Suprapubic skin (tissue), 4 donors: ENCODE measurements at regions not wholly inside any gene's neighbourhood (a gene's known extent, or its start where the extent isn't known, plus 50 kb on each side); places are given as distances from the start of the nearest gene placed in this dataset.

Experiments
- DNase-seq, 2 donors: peaks; one replicate each; pipeline ENCODE4 v3.0.0-alpha.2; 2019; ENCODE audit warnings: low spot score in 2 of 2
- H3K27ac ChIP-seq: fragments of 200-600 bp; sonication (generic); one replicate; pipeline ENCODE4 v1.5.1; 2019
- H3K27me3 ChIP-seq: fragments of 200-600 bp; sonication (generic); one replicate; pipeline ENCODE4 v1.5.1; 2019
- H3K36me3 ChIP-seq: fragments of 200-600 bp; sonication (generic); one replicate; pipeline ENCODE4 v1.5.1; 2019
- H3K4me1 ChIP-seq: fragments of 200-600 bp; sonication (generic); one replicate; pipeline ENCODE4 v1.5.1; 2019
- H3K4me3 ChIP-seq: fragments of 200-600 bp; sonication (generic); one replicate; pipeline ENCODE4 v1.5.1; 2019; ENCODE audit warnings: mild to moderate bottlenecking
- H3K9me3 ChIP-seq: fragments of 200-600 bp; sonication (generic); one replicate; pipeline ENCODE4 v1.5.1; 2019
- EP300 ChIP-seq: sonication (generic); formaldehyde crosslinking; IDR thresholded peaks from one replicate; pipeline ENCODE4 v1.6.1; 2017; ENCODE audit warnings: antibody characterized with exemption
- POLR2A ChIP-seq, 2 donors: fragments of 450-650 bp; IDR thresholded peaks; one replicate each; pipeline ENCODE4 v1.6.1; 2017; ENCODE audit warnings: antibody characterized with exemption in 2 of 2, mild to moderate bottlenecking in 2 of 2, moderate library complexity in 2 of 2
- POLR2AphosphoS5 ChIP-seq, 3 donors: sonication (generic); formaldehyde crosslinking; IDR thresholded peaks; one replicate each; pipeline ENCODE4 v1.6.1; 2017; ENCODE audit warnings: antibody characterized with exemption in 3 of 3
- WGBS: methylation state at CpG from one replicate; pipeline ENCODE4 v1.1.5; 2018; 5-methylcytosine and 5-hydroxymethylcytosine counted together
- TF ChIP-seq, protein P1 (sequence below), 2 donors: fragments of 200-600 bp in 1 of 2; fragments of 450-650 bp in 1 of 2; sonication (generic) in 1 of 2; IDR thresholded peaks; one replicate each; pipeline ENCODE4 v1.5.1; 2016 to 2019; ENCODE audit warnings: antibody characterized with exemption in 2 of 2, mild to moderate bottlenecking in 1 of 2, moderate library complexity in 1 of 2

- 69% methylated on average over 1 of the region's 1 CpG for WGBS
- Histone ChIP-seq H3K4me1 (no peaks in the 10 kb centered on the region), H3K27ac (no peak overlapping the region), H3K36me3 (no peaks in the 10 kb centered on the region), H3K27me3 (no peaks in the 10 kb centered on the region), H3K4me3 (no peak overlapping the region), H3K9me3 (no peaks in the 10 kb centered on the region)
- TF ChIP-seq POLR2A (IDR thresholded peaks at IDR 0.05): no peak
- TF ChIP-seq, protein P1, sequence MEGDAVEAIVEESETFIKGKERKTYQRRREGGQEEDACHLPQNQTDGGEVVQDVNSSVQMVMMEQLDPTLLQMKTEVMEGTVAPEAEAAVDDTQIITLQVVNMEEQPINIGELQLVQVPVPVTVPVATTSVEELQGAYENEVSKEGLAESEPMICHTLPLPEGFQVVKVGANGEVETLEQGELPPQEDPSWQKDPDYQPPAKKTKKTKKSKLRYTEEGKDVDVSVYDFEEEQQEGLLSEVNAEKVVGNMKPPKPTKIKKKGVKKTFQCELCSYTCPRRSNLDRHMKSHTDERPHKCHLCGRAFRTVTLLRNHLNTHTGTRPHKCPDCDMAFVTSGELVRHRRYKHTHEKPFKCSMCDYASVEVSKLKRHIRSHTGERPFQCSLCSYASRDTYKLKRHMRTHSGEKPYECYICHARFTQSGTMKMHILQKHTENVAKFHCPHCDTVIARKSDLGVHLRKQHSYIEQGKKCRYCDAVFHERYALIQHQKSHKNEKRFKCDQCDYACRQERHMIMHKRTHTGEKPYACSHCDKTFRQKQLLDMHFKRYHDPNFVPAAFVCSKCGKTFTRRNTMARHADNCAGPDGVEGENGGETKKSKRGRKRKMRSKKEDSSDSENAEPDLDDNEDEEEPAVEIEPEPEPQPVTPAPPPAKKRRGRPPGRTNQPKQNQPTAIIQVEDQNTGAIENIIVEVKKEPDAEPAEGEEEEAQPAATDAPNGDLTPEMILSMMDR (IDR thresholded peaks at IDR 0.05): no peak
- no peak for TF ChIP-seq POLR2AphosphoS5 (IDR thresholded peaks at IDR 0.05)
- no peak for TF ChIP-seq EP300
- DNase-seq: no peak
These were observed 465.6 kb upstream of the LINC00305 start for GRCh38 chr18:64614446-64614845.

DNA sequence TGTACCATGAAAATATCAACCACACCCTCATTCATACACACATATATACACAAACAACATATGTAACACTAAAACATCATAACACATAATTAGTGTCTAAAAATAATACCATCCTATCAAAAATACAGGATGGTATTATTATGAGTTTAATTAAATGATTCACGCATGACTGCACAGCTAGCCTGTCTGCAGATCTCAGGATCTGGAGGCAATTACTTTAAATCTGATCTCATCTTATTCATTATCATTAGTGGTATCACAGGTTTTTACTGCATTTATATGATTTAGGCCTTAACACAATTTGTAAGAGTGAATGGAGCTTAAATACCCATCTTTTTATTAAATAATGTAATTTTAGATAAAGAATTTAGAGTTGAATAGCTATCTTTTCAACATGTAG, 443.4 kb upstream of the LINC00305 start:
- DNase-seq: no peak
- no peak overlapping the region for H3K4me3 ChIP-seq
- no peak overlapping the region for H3K27ac ChIP-seq
- H3K9me3 ChIP-seq: no peaks in the 10 kb centered on the region
- no peak for TF ChIP-seq EP300
- H3K4me1 ChIP-seq: no peaks in the 10 kb centered on the region
- 90% methylated on average over 1 of the region's 1 CpG for WGBS
- no peaks in the 10 kb centered on the region for H3K36me3 ChIP-seq
- H3K27me3 ChIP-seq: no peaks in the 10 kb centered on the region

DNA sequence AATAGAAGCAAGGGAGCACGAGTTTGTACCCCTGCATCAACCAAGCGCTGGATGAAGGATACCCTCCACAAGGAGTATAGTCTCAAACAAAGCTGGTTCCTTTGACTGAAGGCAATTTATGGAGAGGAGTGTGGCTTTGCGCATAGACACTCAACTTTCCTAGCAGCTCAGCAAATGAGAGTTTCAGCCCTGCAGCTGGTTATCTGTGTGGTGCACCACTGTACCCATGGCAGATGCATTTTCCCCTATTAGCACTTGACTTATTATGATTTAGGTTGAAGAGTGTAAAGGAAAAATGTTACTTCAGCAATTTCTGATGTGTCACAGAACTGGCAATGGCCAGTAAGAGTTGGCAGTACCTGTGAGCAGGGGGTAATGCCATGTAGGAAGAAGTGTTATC, 440.1 kb upstream of the LINC00305 start:
- TF ChIP-seq, protein P1 (IDR thresholded peaks at IDR 0.05): no peak
- TF ChIP-seq POLR2A (IDR thresholded peaks at IDR 0.05): no peak
- TF ChIP-seq EP300: no peak
- no peak for TF ChIP-seq POLR2AphosphoS5 (IDR thresholded peaks at IDR 0.05)
- whole genome bisulfite sequencing: 78% methylated on average over 3 of the region's 3 CpGs
- DNase-seq: no peak
- H3K27me3 ChIP-seq: no peaks in the 10 kb centered on the region
- no peaks in the 10 kb centered on the region for H3K9me3 ChIP-seq
- no peaks in the 10 kb centered on the region for H3K36me3 ChIP-seq
- no peak overlapping the region for H3K4me3 ChIP-seq
- H3K4me1 ChIP-seq: no peaks in the 10 kb centered on the region
- no peak overlapping the region for H3K27ac ChIP-seq

- H3K36me3 ChIP-seq: no peaks in the 10 kb centered on the region
- H3K9me3 ChIP-seq: no peaks in the 10 kb centered on the region
- no peak overlapping the region for H3K27ac ChIP-seq
- TF ChIP-seq POLR2AphosphoS5 (IDR thresholded peaks at IDR 0.05) (no peak), EP300 (no peak), POLR2A (IDR thresholded peaks at IDR 0.05) (no peak)
- TF ChIP-seq, protein P1 (IDR thresholded peaks at IDR 0.05): no peak
- no peak for DNase-seq
- 85% methylated on average over 2 of the region's 2 CpGs for WGBS
- no peak overlapping the region for H3K4me3 ChIP-seq
- H3K4me1 ChIP-seq: no peaks in the 10 kb centered on the region
- no peaks in the 10 kb centered on the region for H3K27me3 ChIP-seq
These were observed 417.6 kb upstream of the LINC00305 start for GRCh38 chr18:64566456-64566855.

GRCh38 chr18:64562651-64563050, 413.8 kb upstream of the LINC00305 start:
- H3K27ac ChIP-seq: no peak overlapping the region
- DNase-seq: no peak
- no peaks in the 10 kb centered on the region for H3K9me3 ChIP-seq
- TF ChIP-seq POLR2A (IDR thresholded peaks at IDR 0.05) (no peak), POLR2AphosphoS5 (IDR thresholded peaks at IDR 0.05) (no peak)
- TF ChIP-seq, protein P1 (IDR thresholded peaks at IDR 0.05): no peak
- no peaks in the 10 kb centered on the region for H3K36me3 ChIP-seq
- H3K4me3 ChIP-seq: no peak overlapping the region
- no peaks in the 10 kb centered on the region for H3K27me3 ChIP-seq
- no peaks in the 10 kb centered on the region for H3K4me1 ChIP-seq

GRCh38 chr18:64546451-64546850, 397.6 kb upstream of the LINC00305 start:
- DNase-seq: no peak
- Histone ChIP-seq H3K27ac (no peak overlapping the region), H3K9me3 (no peaks in the 10 kb centered on the region), H3K4me3 (no peak overlapping the region), H3K4me1 (no peaks in the 10 kb centered on the region), H3K27me3 (no peaks in the 10 kb centered on the region), H3K36me3 (no peaks in the 10 kb centered on the region)
- WGBS: 71% methylated on average over 4 of the region's 4 CpGs
- no peak for TF ChIP-seq EP300
- TF ChIP-seq, protein P1 (IDR thresholded peaks at IDR 0.05): no peak
- TF ChIP-seq POLR2A (IDR thresholded peaks at IDR 0.05): no peak
- TF ChIP-seq POLR2AphosphoS5 (IDR thresholded peaks at IDR 0.05): no peak
